ENCODE measurements at regions not wholly inside any gene's neighbourhood (a gene's known extent, or its start where the extent isn't known, plus 50 kb on each side); places are given as distances from the start of the nearest gene placed in this dataset.

- TF ChIP-seq CTCF (IDR thresholded peaks at IDR 0.05 in 4 of 5, conservative IDR thresholded peaks at IDR 0.05 in 1 of 5) (no peak), POLR2A (IDR thresholded peaks at IDR 0.05) (no peak)
Observed at GRCh38 chr2:15793978-15794377, 146.4 kb upstream of the MYCN start.
